SK-N-SH (cell line): ENCODE measurements at regions not wholly inside any gene's neighbourhood (a gene's known extent, or its start where the extent isn't known, plus 50 kb on each side); places are given as distances from the start of the nearest gene placed in this dataset.

ENCODE experiments used
- EP300 ChIP-seq, 2 experiments: IDR thresholded peaks; 2 replicates each; pipeline versions ENCODE4 v1.4.0 to v1.6.1; 2012; ENCODE audit warnings: borderline replicate concordance in 1 of 2, low read depth in 1 of 2, low read length in 1 of 2
- EZH2phosphoT487 ChIP-seq: fragments of 200-600 bp; sonication (generic); IDR thresholded peaks from 2 replicates; pipeline ENCODE4 v1.6.1; 2017; ENCODE audit warnings: low read depth, mixed run types, mild to moderate bottlenecking, antibody characterized with exemption, moderate library complexity, borderline replicate concordance
- MEF2A ChIP-seq: IDR thresholded peaks from 2 replicates; pipeline ENCODE4 v1.4.0; 2012; ENCODE audit warnings: low read depth, borderline replicate concordance

DNA sequence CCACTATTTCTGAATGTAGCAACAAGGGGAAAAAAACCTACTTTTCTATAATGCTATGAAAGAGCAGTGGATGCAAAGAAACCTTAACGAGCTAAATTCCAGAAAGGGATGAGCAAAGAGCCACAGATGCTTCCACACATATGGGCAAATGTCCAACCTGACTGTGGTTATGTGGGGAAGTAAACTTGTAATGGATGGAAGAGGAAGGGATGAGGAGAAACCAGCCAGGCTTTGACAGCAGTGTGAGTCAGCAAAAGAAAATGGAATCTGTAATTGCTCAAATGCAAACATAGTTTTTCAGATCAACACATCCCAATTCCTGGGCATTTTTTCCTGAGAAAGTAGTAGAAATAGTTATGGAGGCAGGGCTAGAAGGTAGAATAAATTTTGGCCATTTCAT lies 204.8 kb upstream of the CPHXL start:
- no peak for TF ChIP-seq EZH2phosphoT487
- no peak for TF ChIP-seq MEF2A
- TF ChIP-seq EP300 (IDR thresholded peaks at IDR 0.05; ENCODE audit: borderline replicate concordance in 1 of 2, low read depth in 1 of 2, low read length in 1 of 2), result no peak
